HepG2 (cell line): ENCODE measurements at regions not wholly inside any gene's neighbourhood (a gene's known extent, or its start where the extent isn't known, plus 50 kb on each side); places are given as distances from the start of the nearest gene placed in this dataset.

Experiments
- ATAC-seq: fragments of 200-7000 bp; cut with Tn5 transposase; 3 replicates; pipeline ENCODE4 v1.9.1; 2020; ENCODE audit warnings: mild to moderate bottlenecking, moderate library complexity
- BruUV-seq: library from RNA; stranded (reverse); fragments of 400-500 nt; replicated peaks from 2 replicates; lab custom pipeline; 2021; lab: Mats Ljungman, UMichigan
- CTCF ChIA-PET: fragments of 300-600 bp; formaldehyde crosslinking; extraction: SDS; loops from one replicate; lab custom pipeline; 2021; ENCODE audit warnings: low total read pairs, inconsistent platforms, low intra/inter-chr PET ratio; lab: Yijun Ruan, JAX
- POLR2A ChIA-PET: fragments of 350-600 bp; sonication (Branson Sonifier 250); formaldehyde crosslinking; loops from one replicate; lab custom pipeline; 2020; ENCODE audit warnings: antibody characterized with exemption, inconsistent platforms; lab: Yijun Ruan, JAX
- DNase-seq: peaks from one replicate; pipeline ENCODE4 v3.0.0-alpha.2; 2015; ENCODE audit warnings: low spot score
- FAIRE-seq: peaks from 3 replicates; lab custom pipeline; 2011; peaks lifted over from hg19 to GRCh38; lab: Jason Lieb, UNC
- H2AFZ ChIP-seq: one replicate; pipeline ENCODE4 v1.6.1; 2011; ENCODE audit warnings: low read length, inconsistent platforms
- H3K27ac ChIP-seq: fragments of 300-600 bp; 3 replicates; pipeline ENCODE4 v1.8.0; 2011; ENCODE audit warnings: mixed run types, mild to moderate bottlenecking, mixed read lengths, low read length, inconsistent platforms; ENCODE audit not compliant: insufficient read depth; ENCODE audit errors: extremely low read length
- H3K27me3 ChIP-seq, 2 experiments: fragments of 200-600 bp in 1 of 2; 2 replicates in 1 of 2; 3 replicates in 1 of 2; pipeline versions ENCODE4 v1.6.0 to v1.8.0; 2011; ENCODE audit warnings: low read length in 2 of 2, mild to moderate bottlenecking in 2 of 2, moderate library complexity in 2 of 2, inconsistent platforms in 1 of 2; ENCODE audit not compliant: insufficient read depth in 2 of 2, control insufficient read depth in 1 of 2
- H3K36me3 ChIP-seq, 2 experiments: fragments of 200-600 bp in 1 of 2; replicated peaks in 1 of 2; 2 replicates in 1 of 2; 3 replicates in 1 of 2; pipeline versions ENCODE4 v1.5.1 to v1.8.0; 2011; ENCODE audit warnings: low read length in 2 of 2, inconsistent platforms in 1 of 2; ENCODE audit not compliant: insufficient read depth in 2 of 2, control insufficient read depth in 1 of 2
- H3K4me1 ChIP-seq: 2 replicates; pipeline ENCODE4 v1.5.1; 2012; ENCODE audit warnings: low read length, inconsistent platforms; ENCODE audit not compliant: insufficient read depth
- H3K4me2 ChIP-seq: 2 replicates; pipeline ENCODE4 v1.6.0; 2011; ENCODE audit warnings: low read depth, low read length, inconsistent platforms
- H3K4me3 ChIP-seq, 3 experiments: fragments of 200-600 bp in 1 of 3; sonication (generic), shearing (Covaris generic) in 1 of 3; replicated peaks in 1 of 3; 2 replicates each; pipeline ENCODE4 v1.5.1; 2011 to 2016; ENCODE audit warnings: low read length in 3 of 3, inconsistent platforms in 2 of 3, low read depth in 2 of 3, mild to moderate bottlenecking in 2 of 3, control low read depth in 1 of 3, mixed read lengths in 1 of 3; ENCODE audit not compliant: insufficient read depth in 1 of 3
- H3K79me2 ChIP-seq: one replicate; pipeline ENCODE4 v1.6.1; 2011; ENCODE audit warnings: low read length, inconsistent platforms; ENCODE audit not compliant: insufficient read depth
- H3K9ac ChIP-seq: 2 replicates; pipeline ENCODE4 v1.6.0; 2011; ENCODE audit warnings: mild to moderate bottlenecking, low read depth, low read length, inconsistent platforms; ENCODE audit not compliant: insufficient read depth
- H3K9me3 ChIP-seq: 2 replicates; pipeline ENCODE4 v1.5.1; 2012; ENCODE audit warnings: mild to moderate bottlenecking, low read length
- H4K20me1 ChIP-seq: 2 replicates; pipeline ENCODE4 v1.6.0; 2011; ENCODE audit warnings: inconsistent platforms, mild to moderate bottlenecking, low read length, moderate library complexity; ENCODE audit not compliant: insufficient read depth
- ARNT ChIP-seq: fragments of 450-650 bp; IDR thresholded peaks from 2 replicates; pipeline ENCODE4 v1.6.1; 2017
- KDM4B ChIP-seq: sonication (generic); formaldehyde crosslinking; IDR thresholded peaks from 2 replicates; pipeline ENCODE4 v1.4.0; 2020; ENCODE audit warnings: missing genetic modification reagents
- MTF1 ChIP-seq: sonication (generic); formaldehyde crosslinking; IDR thresholded peaks from 2 replicates; pipeline ENCODE4 v1.5.0; 2020; ENCODE audit warnings: missing genetic modification reagents
- SMAD9 ChIP-seq: sonication (generic); formaldehyde crosslinking; IDR thresholded peaks from 2 replicates; pipeline ENCODE4 v1.5.1; 2020; ENCODE audit warnings: mild to moderate bottlenecking, missing genetic modification reagents
- SMARCE1 ChIP-seq: fragments of 450-650 bp; IDR thresholded peaks from 2 replicates; pipeline ENCODE4 v1.6.1; 2017; ENCODE audit warnings: borderline replicate concordance
- TP53 ChIP-seq: sonication (generic); formaldehyde crosslinking; conservative IDR thresholded peaks from 2 replicates; pipeline ENCODE4 v1.4.0; 2020; ENCODE audit warnings: missing genetic modification reagents
- TRIM24 ChIP-seq: sonication (generic); formaldehyde crosslinking; IDR thresholded peaks from 2 replicates; pipeline ENCODE4 v1.8.0; 2022; ENCODE audit warnings: mild to moderate bottlenecking, missing genetic modification reagents
- U2AF1 ChIP-seq: fragments of 200-400 bp; formaldehyde crosslinking; optimal IDR thresholded peaks from 2 replicates; pipeline ENCODE3; 2017; ENCODE audit warnings: mild to moderate bottlenecking, low read depth, low read length
- ZNF343 ChIP-seq: sonication (generic); formaldehyde crosslinking; IDR thresholded peaks from 2 replicates; pipeline ENCODE4 v1.4.0; 2020; ENCODE audit warnings: mild to moderate bottlenecking, missing genetic modification reagents
- ZNF446 ChIP-seq: sonication (generic); formaldehyde crosslinking; IDR thresholded peaks from 2 replicates; pipeline ENCODE4 v1.5.0; 2020; ENCODE audit warnings: mild to moderate bottlenecking, missing genetic modification reagents
- ZNF766 ChIP-seq: sonication (generic); formaldehyde crosslinking; IDR thresholded peaks from 2 replicates; pipeline ENCODE4 v1.5.0; 2020; ENCODE audit warnings: missing genetic modification reagents, borderline replicate concordance
- WGBS: methylation state at CpG from one replicate; pipeline ENCODE4 v1.1.6; 2017; ENCODE audit warnings: low lambda C conversion rate; 5-methylcytosine and 5-hydroxymethylcytosine counted together
- in situ Hi-C: cut with HindIII; loops from 2 replicates; pipeline ENCODE4 v1.10.0; 2017; ENCODE audit warnings: low pct_unique_long_range_greater_than_20kb; ENCODE audit not compliant: extremely low pct_ligation_motif_present
- intact Hi-C: fragments of 100-400 bp; cut with micrococcal nuclease; formaldehyde crosslinking; loops from one replicate; pipeline ENCODE4 v1.10.0; 2022; ENCODE audit not compliant: unreplicated experiment
- TF ChIP-seq, protein P1 (sequence below): sonication (generic); formaldehyde crosslinking; IDR thresholded peaks from 2 replicates; pipeline ENCODE4 v1.8.1; 2023; ENCODE audit warnings: mild to moderate bottlenecking, missing genetic modification reagents, borderline replicate concordance
- TF ChIP-seq, protein P2 (sequence below): sonication (generic); formaldehyde crosslinking; IDR thresholded peaks from 2 replicates; pipeline ENCODE4 v1.4.0; 2020; ENCODE audit warnings: missing genetic modification reagents, mild to moderate bottlenecking, borderline replicate concordance
- TF ChIP-seq, protein P3 (sequence below): sonication (generic); formaldehyde crosslinking; IDR thresholded peaks from 2 replicates; pipeline ENCODE4 v1.8.0; 2022; ENCODE audit warnings: missing genetic modification reagents, low read depth, mild to moderate bottlenecking, borderline replicate concordance
- TF ChIP-seq, protein P4 (sequence below): sonication (generic); formaldehyde crosslinking; IDR thresholded peaks from 2 replicates; pipeline ENCODE4 v1.9.0; 2021; ENCODE audit warnings: missing genetic modification reagents, mild to moderate bottlenecking, borderline replicate concordance

DNA sequence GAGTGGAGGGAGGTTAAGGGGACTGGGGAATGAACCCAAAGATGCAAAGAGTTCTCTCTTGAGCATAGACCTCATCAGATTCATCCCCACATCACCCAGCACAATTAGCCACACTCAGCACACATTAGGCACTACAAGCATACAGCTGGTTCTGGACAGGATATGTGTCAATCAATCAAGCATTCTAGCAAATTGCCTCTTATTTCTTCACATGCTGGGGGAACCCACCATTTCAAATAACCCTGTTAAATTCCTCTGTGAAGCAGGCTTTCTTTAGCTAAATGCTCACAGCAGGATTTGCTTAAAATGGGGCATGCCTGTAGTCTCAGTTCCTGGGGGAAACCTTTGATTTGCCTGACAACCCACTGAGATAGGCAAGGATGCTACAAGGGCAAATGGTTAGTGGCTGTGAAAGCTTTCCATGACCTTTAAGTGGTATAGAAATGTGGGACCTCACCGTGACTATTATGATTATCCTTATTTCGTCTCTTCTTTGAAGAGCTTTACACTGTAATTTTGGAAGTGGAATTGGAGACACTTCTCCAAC is 193.4 kb upstream of the ZMIZ1 start (continued):
- no peak for TF ChIP-seq ZNF766 (CRISPR knock-in tag)

DNA sequence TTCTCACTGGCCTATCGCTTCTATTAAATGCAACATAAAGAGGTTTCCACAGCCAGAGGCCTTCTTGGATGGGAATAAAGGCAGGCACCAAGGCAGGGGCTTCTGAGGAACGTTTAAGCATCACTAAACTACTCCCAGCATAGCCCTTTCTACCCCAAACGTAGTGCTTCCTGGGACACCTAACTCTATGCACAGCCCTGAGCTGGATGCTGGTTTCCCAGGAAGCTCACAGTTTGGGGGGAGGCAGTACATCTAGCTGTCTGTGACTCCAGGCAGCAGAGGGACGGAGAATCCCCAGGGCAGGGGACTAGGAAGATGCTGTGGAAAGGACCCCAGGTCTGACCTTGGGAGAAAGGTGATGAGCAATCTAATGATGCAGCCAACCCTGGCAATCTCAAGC is 192.8 kb upstream of the ZMIZ1 start:
- CTCF ChIA-PET: no interaction called here
- no peak overlapping the region for H2AFZ ChIP-seq
- H3K9me3 ChIP-seq: no peaks in the 10 kb centered on the region
- no peaks in the 10 kb centered on the region for H3K4me1 ChIP-seq
- no peaks in the 10 kb centered on the region for H3K36me3 ChIP-seq
- no TSS peak for BruUV-seq
- TF ChIP-seq ZNF343 (CRISPR knock-in tag): no peak
- TF ChIP-seq MTF1 (CRISPR knock-in tag): no peak
- no peak for TF ChIP-seq TRIM24 (CRISPR knock-in tag)
- TF ChIP-seq SMARCE1: no peak
- TF ChIP-seq, protein P1, sequence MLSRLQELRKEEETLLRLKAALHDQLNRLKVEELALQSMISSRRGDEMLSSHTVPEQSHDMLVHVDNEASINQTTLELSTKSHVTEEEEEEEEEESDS: no peak
- TF ChIP-seq, protein P2, sequence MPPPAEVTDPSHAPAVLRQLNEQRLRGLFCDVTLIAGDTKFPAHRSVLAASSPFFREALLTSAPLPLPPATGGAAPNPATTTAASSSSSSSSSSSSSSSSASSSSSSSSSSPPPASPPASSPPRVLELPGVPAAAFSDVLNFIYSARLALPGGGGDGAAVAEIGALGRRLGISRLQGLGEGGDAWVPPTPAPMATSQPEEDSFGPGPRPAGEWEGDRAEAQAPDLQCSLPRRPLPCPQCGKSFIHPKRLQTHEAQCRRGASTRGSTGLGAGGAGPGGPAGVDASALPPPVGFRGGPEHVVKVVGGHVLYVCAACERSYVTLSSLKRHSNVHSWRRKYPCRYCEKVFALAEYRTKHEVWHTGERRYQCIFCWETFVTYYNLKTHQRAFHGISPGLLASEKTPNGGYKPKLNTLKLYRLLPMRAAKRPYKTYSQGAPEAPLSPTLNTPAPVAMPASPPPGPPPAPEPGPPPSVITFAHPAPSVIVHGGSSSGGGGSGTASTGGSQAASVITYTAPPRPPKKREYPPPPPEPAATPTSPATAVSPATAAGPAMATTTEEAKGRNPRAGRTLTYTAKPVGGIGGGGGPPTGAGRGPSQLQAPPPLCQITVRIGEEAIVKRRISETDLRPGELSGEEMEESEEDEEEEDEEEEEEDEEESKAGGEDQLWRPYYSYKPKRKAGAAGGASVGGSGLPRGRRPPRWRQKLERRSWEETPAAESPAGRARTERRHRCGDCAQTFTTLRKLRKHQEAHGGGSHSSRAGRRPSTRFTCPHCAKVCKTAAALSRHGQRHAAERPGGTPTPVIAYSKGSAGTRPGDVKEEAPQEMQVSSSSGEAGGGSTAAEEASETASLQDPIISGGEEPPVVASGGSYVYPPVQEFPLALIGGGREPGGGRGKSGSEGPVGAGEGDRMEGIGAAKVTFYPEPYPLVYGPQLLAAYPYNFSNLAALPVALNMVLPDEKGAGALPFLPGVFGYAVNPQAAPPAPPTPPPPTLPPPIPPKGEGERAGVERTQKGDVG: no peak
- no peak for TF ChIP-seq ARNT
- TF ChIP-seq, protein P3, sequence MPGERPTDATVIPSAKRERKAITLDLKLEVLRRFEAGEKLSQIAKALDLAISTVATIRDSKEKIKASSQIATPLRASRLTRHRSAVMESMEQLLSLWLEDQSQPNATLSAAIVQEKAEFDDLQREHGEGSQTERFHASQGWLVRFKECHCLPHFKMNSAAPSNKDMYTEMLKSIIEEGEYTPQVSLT: no peak
- no peak for TF ChIP-seq TP53 (CRISPR knock-in tag)
- TF ChIP-seq, protein P4, sequence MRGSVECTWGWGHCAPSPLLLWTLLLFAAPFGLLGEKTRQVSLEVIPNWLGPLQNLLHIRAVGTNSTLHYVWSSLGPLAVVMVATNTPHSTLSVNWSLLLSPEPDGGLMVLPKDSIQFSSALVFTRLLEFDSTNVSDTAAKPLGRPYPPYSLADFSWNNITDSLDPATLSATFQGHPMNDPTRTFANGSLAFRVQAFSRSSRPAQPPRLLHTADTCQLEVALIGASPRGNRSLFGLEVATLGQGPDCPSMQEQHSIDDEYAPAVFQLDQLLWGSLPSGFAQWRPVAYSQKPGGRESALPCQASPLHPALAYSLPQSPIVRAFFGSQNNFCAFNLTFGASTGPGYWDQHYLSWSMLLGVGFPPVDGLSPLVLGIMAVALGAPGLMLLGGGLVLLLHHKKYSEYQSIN: no peak
- no peak for TF ChIP-seq U2AF1
- no peak for TF ChIP-seq KDM4B (CRISPR knock-in tag)
- no peak for TF ChIP-seq ZNF446 (CRISPR knock-in tag)
- TF ChIP-seq SMAD9: no peak
- TF ChIP-seq, all 625 proteins: peak for 0
- H3K79me2 ChIP-seq: no peaks in the 10 kb centered on the region
- POLR2A ChIA-PET: no interaction called here
- DNase-seq: no peak
- no peak overlapping the region for H3K4me2 ChIP-seq
- no peak overlapping the region for H3K4me3 ChIP-seq
- H3K27ac ChIP-seq: no peak overlapping the region
- peaks cover 1 to 18% of the 10 kb centered on the region in 2 experiments; a peak in 3 of 5 replicates for H3K27me3 ChIP-seq
- no peak overlapping the region for H3K9ac ChIP-seq
- no peak for FAIRE-seq
- intact Hi-C loops (no loop called here), in situ Hi-C loops (no loop called here)
- ATAC-seq: no peak
- WGBS: 0% methylated on average over 3 of the region's 4 CpGs
- no peaks in the 10 kb centered on the region for H4K20me1 ChIP-seq
